PC-9 (cell line): ENCODE measurements at regions not wholly inside any gene's neighbourhood (a gene's known extent, or its start where the extent isn't known, plus 50 kb on each side); places are given as distances from the start of the nearest gene placed in this dataset.

Experiments
- BruUV-seq: library from RNA; stranded (reverse); fragments of 400-500 nt; replicated peaks from 2 replicates; lab custom pipeline; 2021; lab: Mats Ljungman, UMichigan
- CTCF ChIA-PET: fragments of 300-600 bp; sonication (Branson Sonifier 250); formaldehyde crosslinking; loops from one replicate; lab custom pipeline; 2022; ENCODE audit warnings: antibody characterized with exemption; lab: Charles Lee
- POLR2A ChIA-PET: fragments of 300-600 bp; sonication (Branson Sonifier 250); formaldehyde crosslinking; loops from one replicate; lab custom pipeline; 2022; ENCODE audit warnings: antibody characterized with exemption; ENCODE audit not compliant: unreplicated experiment; lab: Charles Lee
- DNase-seq, 2 experiments: peaks; one replicate each; pipeline versions ENCODE4 v3.0.0 to v3.0.0-alpha.2; 2015 to 2022; ENCODE audit warnings: mixed read lengths in 1 of 2
- H2AFZ ChIP-seq: fragments of 200-600 bp; sonication (generic); 2 replicates; pipeline ENCODE4 v1.8.1; 2017; ENCODE audit warnings: antibody characterized with exemption
- H3F3A ChIP-seq: fragments of 200-600 bp; sonication (generic); 2 replicates; pipeline ENCODE4 v1.8.1; 2017; ENCODE audit warnings: antibody characterized with exemption, mild to moderate bottlenecking, low read depth; ENCODE audit not compliant: insufficient read depth
- H3K27ac ChIP-seq: fragments of 200-600 bp; sonication (generic); 2 replicates; pipeline ENCODE4 v1.6.1; 2016; ENCODE audit warnings: mixed run types
- H3K27me3 ChIP-seq: fragments of 200-600 bp; sonication (generic); 2 replicates; pipeline ENCODE4 v1.6.1; 2016; ENCODE audit warnings: low read depth, mixed run types; ENCODE audit not compliant: insufficient read depth
- H3K36me3 ChIP-seq: fragments of 200-600 bp; sonication (generic); 2 replicates; pipeline ENCODE4 v1.6.1; 2016; ENCODE audit warnings: low read depth, mixed run types
- H3K4me1 ChIP-seq: fragments of 200-600 bp; sonication (generic); replicated peaks from 2 replicates; pipeline ENCODE4 v1.6.1; 2016; ENCODE audit warnings: mixed run types; ENCODE audit not compliant: insufficient read depth
- H3K4me2 ChIP-seq: fragments of 200-600 bp; sonication (generic); 2 replicates; pipeline ENCODE4 v1.6.1; 2017; ENCODE audit warnings: mixed run types
- H3K4me3 ChIP-seq: fragments of 200-600 bp; sonication (generic); 2 replicates; pipeline ENCODE4 v1.6.1; 2016; ENCODE audit warnings: mixed run types
- H3K79me2 ChIP-seq: fragments of 200-600 bp; sonication (generic); 2 replicates; pipeline ENCODE4 v1.6.1; 2017; ENCODE audit warnings: low read depth, mixed run types
- H3K9me2 ChIP-seq: fragments of 200-600 bp; sonication (generic); 2 replicates; pipeline ENCODE4 v1.8.1; 2017; ENCODE audit warnings: mild to moderate bottlenecking; ENCODE audit not compliant: insufficient read depth
- H3K9me3 ChIP-seq: fragments of 200-600 bp; sonication (generic); 2 replicates; pipeline ENCODE4 v1.8.1; 2016; ENCODE audit warnings: low read depth; ENCODE audit not compliant: insufficient read depth
- H4K20me1 ChIP-seq: fragments of 200-600 bp; sonication (generic); 2 replicates; pipeline ENCODE4 v1.8.1; 2017; ENCODE audit not compliant: insufficient read depth
- EZH2 ChIP-seq: fragments of 200-600 bp; sonication (generic); IDR thresholded peaks from 2 replicates; pipeline ENCODE4 v1.8.0; 2017; ENCODE audit warnings: antibody characterized with exemption, low read depth
- intact Hi-C: fragments of 100-400 bp; cut with micrococcal nuclease; formaldehyde crosslinking; loops from one replicate; pipeline ENCODE4 v1.10.0; 2022; ENCODE audit not compliant: unreplicated experiment
- TF ChIP-seq, protein P1 (sequence below): fragments of 200-600 bp; sonication (generic); conservative IDR thresholded peaks from 2 replicates; pipeline ENCODE4 v1.6.1; 2017; ENCODE audit warnings: mixed run types, antibody characterized with exemption, mild to moderate bottlenecking, moderate library complexity

DNA sequence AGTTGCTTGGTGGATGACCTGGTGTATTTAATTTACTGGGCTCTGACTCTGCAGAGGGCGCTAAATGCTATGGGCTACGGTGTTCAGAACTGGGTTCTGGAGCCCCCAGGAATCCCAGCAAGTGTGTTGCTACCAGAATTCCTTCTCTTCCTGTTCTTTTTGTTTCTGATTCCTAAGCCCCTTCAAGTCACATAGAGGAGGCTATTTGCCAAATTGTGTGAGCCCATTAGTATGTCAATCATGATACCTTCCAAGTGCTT is 358.2 kb upstream of the SPRED2 start:
- POLR2A ChIA-PET, result no interaction called here
- intact Hi-C loops, result no loop called here
- TF ChIP-seq, protein P1, sequence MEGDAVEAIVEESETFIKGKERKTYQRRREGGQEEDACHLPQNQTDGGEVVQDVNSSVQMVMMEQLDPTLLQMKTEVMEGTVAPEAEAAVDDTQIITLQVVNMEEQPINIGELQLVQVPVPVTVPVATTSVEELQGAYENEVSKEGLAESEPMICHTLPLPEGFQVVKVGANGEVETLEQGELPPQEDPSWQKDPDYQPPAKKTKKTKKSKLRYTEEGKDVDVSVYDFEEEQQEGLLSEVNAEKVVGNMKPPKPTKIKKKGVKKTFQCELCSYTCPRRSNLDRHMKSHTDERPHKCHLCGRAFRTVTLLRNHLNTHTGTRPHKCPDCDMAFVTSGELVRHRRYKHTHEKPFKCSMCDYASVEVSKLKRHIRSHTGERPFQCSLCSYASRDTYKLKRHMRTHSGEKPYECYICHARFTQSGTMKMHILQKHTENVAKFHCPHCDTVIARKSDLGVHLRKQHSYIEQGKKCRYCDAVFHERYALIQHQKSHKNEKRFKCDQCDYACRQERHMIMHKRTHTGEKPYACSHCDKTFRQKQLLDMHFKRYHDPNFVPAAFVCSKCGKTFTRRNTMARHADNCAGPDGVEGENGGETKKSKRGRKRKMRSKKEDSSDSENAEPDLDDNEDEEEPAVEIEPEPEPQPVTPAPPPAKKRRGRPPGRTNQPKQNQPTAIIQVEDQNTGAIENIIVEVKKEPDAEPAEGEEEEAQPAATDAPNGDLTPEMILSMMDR, result no peak
- no peak for TF ChIP-seq EZH2
- CTCF ChIA-PET, result no interaction called here
- H3K27ac ChIP-seq, result no peak overlapping the region
- no peak overlapping the region for H2AFZ ChIP-seq
- H4K20me1 ChIP-seq, result no peaks in the 10 kb centered on the region
- peaks cover 7% of the 10 kb centered on the region; the same call in 1 of the 2 replicates for H3K9me2 ChIP-seq
- H3K9me3 ChIP-seq, result no peaks in the 10 kb centered on the region
- H3K36me3 ChIP-seq, result no peaks in the 10 kb centered on the region
- no TSS peak for BruUV-seq
- H3K79me2 ChIP-seq, result no peaks in the 10 kb centered on the region
- DNase-seq, result no peak
- no peaks in the 10 kb centered on the region for H3F3A ChIP-seq
- no peaks in the 10 kb centered on the region for H3K4me1 ChIP-seq
- peaks cover 8% of the 10 kb centered on the region; the same call in 1 of the 2 replicates for H3K27me3 ChIP-seq
- no peak overlapping the region for H3K4me2 ChIP-seq
- H3K4me3 ChIP-seq, result no peak overlapping the region

DNA sequence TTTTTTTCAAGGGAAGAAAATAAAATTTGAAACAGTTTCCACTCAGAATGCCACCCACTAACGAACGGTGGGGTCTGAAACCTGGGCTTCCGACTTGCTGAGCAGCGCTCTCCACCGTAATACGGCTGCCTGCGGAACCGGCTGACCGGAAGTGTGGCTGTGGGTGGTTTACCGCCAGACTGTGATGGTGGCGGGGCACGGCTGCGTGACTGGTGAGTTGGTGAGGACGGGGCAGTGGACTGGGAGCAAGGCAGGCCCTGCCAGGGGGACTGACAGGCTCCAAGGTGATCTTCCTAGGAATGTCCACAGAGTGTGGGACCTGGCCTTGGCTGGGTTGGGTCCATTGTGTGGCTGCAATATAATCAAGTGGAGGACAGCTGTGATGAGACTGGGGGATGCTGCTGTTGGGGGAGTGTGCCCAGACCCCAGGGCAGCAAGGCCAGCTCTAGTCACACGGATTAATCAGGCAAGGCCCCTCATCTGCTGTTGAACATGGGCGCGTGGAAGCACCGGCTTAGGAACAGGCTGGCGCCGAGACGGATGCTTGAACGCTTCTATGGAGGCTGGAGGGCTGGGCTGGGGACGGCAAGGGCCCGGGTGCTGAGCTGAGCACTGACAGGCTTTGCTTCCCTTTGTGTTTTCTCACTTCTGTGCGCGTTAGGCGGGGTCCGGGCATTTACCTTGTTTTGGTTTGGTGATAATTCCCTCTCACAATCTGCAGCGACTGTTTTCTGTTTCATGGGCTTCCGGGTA is 357.7 kb upstream of the SPRED2 start:
- H3K4me1 ChIP-seq, result no peaks in the 10 kb centered on the region
- no peaks in the 10 kb centered on the region for H4K20me1 ChIP-seq
- no peaks in the 10 kb centered on the region for H3K79me2 ChIP-seq
- H3K27me3 ChIP-seq, result peaks cover 8% of the 10 kb centered on the region; the same call in 1 of the 2 replicates
- no peak overlapping the region for H3K4me2 ChIP-seq
- intact Hi-C loops, result no loop called here
- ChIA-PET POLR2A (no interaction called here), CTCF (no interaction called here)
- DNase-seq, result no peak
- no peak overlapping the region for H3K27ac ChIP-seq
- BruUV-seq, result no TSS peak
- H3K36me3 ChIP-seq, result no peaks in the 10 kb centered on the region
- peaks cover 7% of the 10 kb centered on the region; the same call in 1 of the 2 replicates for H3K9me2 ChIP-seq
- TF ChIP-seq, protein P1, result no peak
- TF ChIP-seq EZH2, result no peak
- H3K4me3 ChIP-seq, result no peak overlapping the region
- no peak overlapping the region for H2AFZ ChIP-seq
- H3F3A ChIP-seq, result no peaks in the 10 kb centered on the region
- H3K9me3 ChIP-seq, result no peaks in the 10 kb centered on the region

DNA sequence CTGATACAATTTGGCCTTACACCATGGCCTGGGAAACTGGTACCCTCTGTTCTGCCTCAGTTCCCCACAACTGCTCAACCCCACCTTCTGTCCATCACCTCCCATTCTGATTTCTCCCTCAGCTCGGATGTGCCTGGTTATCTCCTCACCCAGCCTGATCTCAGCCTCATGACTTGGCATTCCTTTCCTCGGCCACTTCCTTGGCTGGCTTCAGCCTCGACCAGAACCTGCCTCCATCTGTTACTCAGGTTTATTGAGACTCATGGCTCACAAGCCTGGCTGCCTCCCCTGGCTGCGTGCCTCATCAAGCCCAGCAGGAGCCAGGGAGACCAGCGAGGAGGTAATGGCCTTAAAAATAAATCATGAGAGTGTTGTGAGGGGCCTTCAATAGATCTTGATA is 356.2 kb upstream of the SPRED2 start:
- 0 out of 2 replicates have a peak, but pooled peaks cover 4% of the 10 kb centered on the region for H3K27me3 ChIP-seq
- H3K4me1 ChIP-seq, result no peaks in the 10 kb centered on the region
- no peak for DNase-seq
- H3K4me3 ChIP-seq, result no peak overlapping the region
- ChIA-PET POLR2A (no interaction called here), CTCF (no interaction called here)
- H3F3A ChIP-seq, result no peaks in the 10 kb centered on the region
- H3K4me2 ChIP-seq, result no peak overlapping the region
- H2AFZ ChIP-seq, result no peak overlapping the region
- H3K9me2 ChIP-seq, result peaks cover 7% of the 10 kb centered on the region; the same call in 1 of the 2 replicates
- H3K79me2 ChIP-seq, result no peaks in the 10 kb centered on the region
- H4K20me1 ChIP-seq, result no peaks in the 10 kb centered on the region
- BruUV-seq, result no TSS peak
- H3K9me3 ChIP-seq, result no peaks in the 10 kb centered on the region
- no peaks in the 10 kb centered on the region for H3K36me3 ChIP-seq
- TF ChIP-seq, protein P1, result no peak
- no peak for TF ChIP-seq EZH2
- no peak overlapping the region for H3K27ac ChIP-seq
- intact Hi-C loops, result no loop called here
